T-cell (primary cell): ENCODE measurements at regions not wholly inside any gene's neighbourhood (a gene's known extent, or its start where the extent isn't known, plus 50 kb on each side); places are given as distances from the start of the nearest gene placed in this dataset.

Experiments used
- ATAC-seq, 4 experiments: fragments of 200-7000 bp in 3 of 4; fragments of 150-1000 bp in 1 of 4; cut with Tn5 transposase; replicated peaks in 1 of 4; 1 replicate in 3 of 4; 2 replicates in 1 of 4; pipeline ENCODE4 v1.10.0; 2021; ENCODE audit warnings: moderate library complexity in 3 of 4, mild to moderate bottlenecking in 2 of 4, moderate number of reproducible peaks in 1 of 4
- CTCF ChIA-PET, 2 donors: fragments of 300-600 bp; sonication (Branson Sonifier 250); formaldehyde crosslinking; loops; one replicate each; lab custom pipeline; 2022; ENCODE audit warnings: antibody characterized with exemption in 2 of 2; lab: Charles Lee
- POLR2A ChIA-PET, 2 donors: fragments of 300-600 bp; sonication (Branson Sonifier 250); formaldehyde crosslinking; loops; one replicate each; lab custom pipeline; 2022; ENCODE audit warnings: antibody characterized with exemption in 2 of 2; lab: Charles Lee
- DNase-seq, 35 experiments: peaks; one replicate each; pipeline versions ENCODE4 v3.0.0 to v3.0.0-alpha.2; 2013 to 2023
- H3K27ac ChIP-seq: one replicate; pipeline ENCODE4 v1.5.1; 2013; ENCODE audit warnings: low read length
- H3K27me3 ChIP-seq, 2 experiments: replicated peaks in 1 of 2; 1 replicate in 1 of 2; 2 replicates in 1 of 2; pipeline versions ENCODE4 v1.6.1 to v1.7.0; 2013; ENCODE audit warnings: low read length in 1 of 2, mixed read lengths in 1 of 2; ENCODE audit not compliant: control insufficient read depth in 2 of 2, insufficient read depth in 2 of 2; ENCODE audit errors: extremely low read depth in 1 of 2
- H3K36me3 ChIP-seq, 2 donors: 1 replicate in 1 of 2; 2 replicates in 1 of 2; pipeline versions ENCODE4 v1.6.1 to v1.7.0; 2013; ENCODE audit warnings: low read length in 1 of 2; ENCODE audit not compliant: control insufficient read depth in 2 of 2, insufficient read depth in 1 of 2; ENCODE audit errors: extremely low read depth in 1 of 2
- H3K4me1 ChIP-seq, 2 experiments: 1 replicate in 1 of 2; 2 replicates in 1 of 2; pipeline versions ENCODE4 v1.6.1 to v1.7.0; 2013; ENCODE audit warnings: low read length in 2 of 2, mixed read lengths in 1 of 2; ENCODE audit not compliant: insufficient read depth in 2 of 2, control insufficient read depth in 1 of 2; ENCODE audit errors: extremely low read depth in 1 of 2
- H3K4me3 ChIP-seq, 2 donors: 1 replicate in 1 of 2; 2 replicates in 1 of 2; pipeline versions ENCODE4 v1.5.1 to v1.7.0; 2013; ENCODE audit warnings: mild to moderate bottlenecking in 2 of 2, low read length in 1 of 2, moderate library complexity in 1 of 2; ENCODE audit not compliant: control insufficient read depth in 1 of 2; ENCODE audit errors: extremely low read depth in 1 of 2
- H3K9me3 ChIP-seq: 2 replicates; pipeline ENCODE4 v1.7.0; 2013
- H3K27ac Mint-ChIP-seq, 2 donors: one replicate each; pipeline ENCODE4 v1.8.0; 2020 to 2021; ENCODE audit warnings: mild to moderate bottlenecking in 2 of 2, mixed read lengths in 2 of 2
- H3K27me3 Mint-ChIP-seq, 2 donors: one replicate each; pipeline ENCODE4 v1.8.0; 2021 to 2022; ENCODE audit warnings: mixed read lengths in 2 of 2
- H3K36me3 Mint-ChIP-seq: one replicate; pipeline ENCODE4 v1.8.0; 2021; ENCODE audit warnings: mixed read lengths
- H3K4me1 Mint-ChIP-seq, 3 donors: one replicate each; pipeline ENCODE4 v1.8.0; 2020 to 2022; ENCODE audit warnings: mixed read lengths in 3 of 3, mild to moderate bottlenecking in 1 of 3
- H3K4me3 Mint-ChIP-seq, 3 donors: one replicate each; pipeline ENCODE4 v1.8.0; 2020 to 2022; ENCODE audit warnings: mild to moderate bottlenecking in 3 of 3, mixed read lengths in 3 of 3, moderate library complexity in 3 of 3
- H3K9me3 Mint-ChIP-seq, 3 donors: one replicate each; pipeline ENCODE4 v1.8.0; 2020 to 2022; ENCODE audit warnings: mixed read lengths in 3 of 3
- WGBS: methylation state at CpG from one replicate; pipeline ENCODE4 v1.1.5; 2013; ENCODE audit warnings: missing lambda C conversion rate; ENCODE audit not compliant: insufficient coverage; 5-methylcytosine and 5-hydroxymethylcytosine counted together

- no peaks in the 10 kb centered on the region for H3K4me1 Mint-ChIP-seq
- WGBS, result 20% methylated on average over 1 of the region's 5 CpGs
- peaks cover 0 to 2% of the 10 kb centered on the region in 2 donors for H3K27me3 Mint-ChIP-seq
- Histone ChIP-seq H3K27me3 (no peaks in the 10 kb centered on the region), H3K9me3 (no peaks in the 10 kb centered on the region), H3K36me3 (no peaks in the 10 kb centered on the region), H3K4me3 (no peak overlapping the region), H3K27ac (no peak overlapping the region), H3K4me1 (no peaks in the 10 kb centered on the region)
- ATAC-seq (no peak), DNase-seq (no peak)
- no peaks in the 10 kb centered on the region for H3K9me3 Mint-ChIP-seq
- H3K4me3 Mint-ChIP-seq, result no peak overlapping the region
- POLR2A ChIA-PET, result no interaction called here
- no peaks in the 10 kb centered on the region for H3K36me3 Mint-ChIP-seq
- CTCF ChIA-PET, result interaction anchor here in 1 of 2 donors (1.0 kb wide), 1 partner anchor 12 kb away, joined by 3 read pairs; no protein-coding TSS in a partner anchor
- H3K27ac Mint-ChIP-seq, result no peak overlapping the region
Measured at GRCh38 chr3:159273070-159273469, 471.2 kb downstream of the MFSD1 start.

GRCh38 chr3:159273608-159274007 is 471.8 kb downstream of the MFSD1 start:
- Histone ChIP-seq H3K27me3 (no peaks in the 10 kb centered on the region), H3K9me3 (no peaks in the 10 kb centered on the region), H3K4me3 (no peak overlapping the region), H3K4me1 (no peaks in the 10 kb centered on the region), H3K36me3 (no peaks in the 10 kb centered on the region), H3K27ac (no peak overlapping the region)
- H3K9me3 Mint-ChIP-seq, result no peaks in the 10 kb centered on the region
- ChIA-PET POLR2A (no interaction called here), CTCF (no interaction called here)
- H3K27ac Mint-ChIP-seq, result no peak overlapping the region
- ATAC-seq (no peak), DNase-seq (no peak)
- H3K36me3 Mint-ChIP-seq, result no peaks in the 10 kb centered on the region
- no CpG with 5 or more reads among the region's 6 CpGs for WGBS
- H3K4me3 Mint-ChIP-seq, result no peak overlapping the region
- H3K27me3 Mint-ChIP-seq, result peaks cover 0 to 2% of the 10 kb centered on the region in 2 donors
- no peaks in the 10 kb centered on the region for H3K4me1 Mint-ChIP-seq

GRCh38 chr3:159275741-159276140 is 473.9 kb downstream of the MFSD1 start:
- H3K36me3 ChIP-seq, result no peaks in the 10 kb centered on the region
- Mint-ChIP-seq H3K36me3 (no peaks in the 10 kb centered on the region), H3K4me3 (no peak overlapping the region), H3K9me3 (no peaks in the 10 kb centered on the region), H3K27me3 (peaks cover 0 to 2% of the 10 kb centered on the region in 2 donors), H3K4me1 (no peaks in the 10 kb centered on the region), H3K27ac (no peak overlapping the region)
- H3K27me3 ChIP-seq, result no peaks in the 10 kb centered on the region
- CTCF ChIA-PET, result no interaction called here
- no CpG with 5 or more reads among the region's 1 CpG for WGBS
- H3K27ac ChIP-seq, result no peak overlapping the region
- DNase-seq (no peak), ATAC-seq (no peak)
- no peaks in the 10 kb centered on the region for H3K9me3 ChIP-seq
- POLR2A ChIA-PET, result no interaction called here
- no peak overlapping the region for H3K4me3 ChIP-seq
- H3K4me1 ChIP-seq, result no peaks in the 10 kb centered on the region

- 73% methylated on average over 2 of the region's 5 CpGs for WGBS
- Histone ChIP-seq H3K27me3 (no peaks in the 10 kb centered on the region), H3K36me3 (no peaks in the 10 kb centered on the region), H3K9me3 (no peaks in the 10 kb centered on the region), H3K4me3 (no peak overlapping the region), H3K4me1 (no peaks in the 10 kb centered on the region), H3K27ac (no peak overlapping the region)
- H3K4me1 Mint-ChIP-seq, result no peaks in the 10 kb centered on the region
- CTCF ChIA-PET, result interaction anchor here (0.6 to 1.2 kb wide), 3 partner anchors 18 to 21 kb away, joined by 3 to 5 read pairs (median 4); no protein-coding TSS in a partner anchor
- DNase-seq, result no peak
- no peak for ATAC-seq
- H3K36me3 Mint-ChIP-seq, result no peaks in the 10 kb centered on the region
- POLR2A ChIA-PET, result no interaction called here
- no peak overlapping the region for H3K4me3 Mint-ChIP-seq
- H3K9me3 Mint-ChIP-seq, result no peaks in the 10 kb centered on the region
- H3K27me3 Mint-ChIP-seq, result peaks cover 0 to 2% of the 10 kb centered on the region in 2 donors
- no peak overlapping the region for H3K27ac Mint-ChIP-seq
Measured at GRCh38 chr3:159277814-159278213, 476.0 kb downstream of the MFSD1 start.

GRCh38 chr3:159280386-159281191 is 478.7 kb downstream of the MFSD1 start:
- Mint-ChIP-seq H3K4me1 (no peaks in the 10 kb centered on the region), H3K4me3 (no peak overlapping the region), H3K36me3 (no peaks in the 10 kb centered on the region), H3K9me3 (no peaks in the 10 kb centered on the region), H3K27me3 (peaks cover 0 to 2% of the 10 kb centered on the region in 2 donors), H3K27ac (no peak overlapping the region)
- ATAC-seq (no peak), DNase-seq (no peak)
- no peaks in the 10 kb centered on the region for H3K9me3 ChIP-seq
- 100% methylated on average over 2 of the region's 10 CpGs for WGBS
- H3K27ac ChIP-seq, result no peak overlapping the region
- no peaks in the 10 kb centered on the region for H3K36me3 ChIP-seq
- CTCF ChIA-PET, result no interaction called here
- POLR2A ChIA-PET, result no interaction called here
- H3K27me3 ChIP-seq, result no peaks in the 10 kb centered on the region
- H3K4me1 ChIP-seq, result no peaks in the 10 kb centered on the region
- no peak overlapping the region for H3K4me3 ChIP-seq

- Histone ChIP-seq H3K4me1 (no peaks in the 10 kb centered on the region), H3K27ac (no peak overlapping the region), H3K9me3 (no peaks in the 10 kb centered on the region), H3K36me3 (no peaks in the 10 kb centered on the region), H3K27me3 (no peaks in the 10 kb centered on the region), H3K4me3 (no peak overlapping the region)
- Mint-ChIP-seq H3K27me3 (peaks cover 0 to 10% of the 10 kb centered on the region in 2 donors), H3K36me3 (no peaks in the 10 kb centered on the region), H3K9me3 (peaks cover 0 to 5% (median 0%) of the 10 kb centered on the region in 3 donors), H3K4me1 (no peaks in the 10 kb centered on the region), H3K4me3 (no peak overlapping the region), H3K27ac (no peak overlapping the region)
- WGBS, result no CpG with 5 or more reads among the region's 1 CpG
- ATAC-seq, result no peak
- DNase-seq, result no peak
- POLR2A ChIA-PET, result no interaction called here
- CTCF ChIA-PET, result no interaction called here
Measured at GRCh38 chr3:159293493-159293892, 491.6 kb downstream of the MFSD1 start.
